ENCODE measurements at regions not wholly inside any gene's neighbourhood (a gene's known extent, or its start where the extent isn't known, plus 50 kb on each side); places are given as distances from the start of the nearest gene placed in this dataset.

GRCh38 chr1:232269988-232270387 is 359.9 kb downstream of the SIPA1L2 start:
- TF ChIP-seq HDAC6 (IDR thresholded peaks at IDR 0.05; ENCODE audit: low read depth, low read length) (no peak), KDM1A (IDR thresholded peaks at IDR 0.05) (no peak), NFIC (IDR thresholded peaks at IDR 0.05) (no peak), BRF2 (IDR thresholded peaks at IDR 0.05; ENCODE audit: borderline replicate concordance, insufficient read depth, insufficient read length) (no peak), GTF3C2 (IDR thresholded peaks at IDR 0.05; ENCODE audit: borderline replicate concordance, extremely low read depth, insufficient read length) (no peak), NKRF (IDR thresholded peaks at IDR 0.05; ENCODE audit: borderline replicate concordance) (no peak), MYBL2 (IDR thresholded peaks at IDR 0.05; ENCODE audit: low read depth) (no peak), MYBL2 (CRISPR knock-in tag; IDR thresholded peaks at IDR 0.05; ENCODE audit: borderline replicate concordance) (no peak), SIN3A (IDR thresholded peaks at IDR 0.05; ENCODE audit: borderline replicate concordance in 2 of 2, control insufficient read depth in 1 of 2, low read depth in 2 of 2, low read length in 2 of 2) (no peak), CTCF (IDR thresholded peaks at IDR 0.05 in 2 of 3, conservative IDR thresholded peaks at IDR 0.05 in 1 of 3; ENCODE audit: insufficient read depth in 2 of 3, low read depth in 1 of 3, low read length in 3 of 3) (no peak)

Data from K562 (cell line).